Activated naive CD8-positive, alpha-beta T cell treated with anti-CD3 and anti-CD28 coated beads, Interleukin-2, amount 10 ng/mL, durations not matched to agents 7 days and 5 days (primary cell): ENCODE measurements at regions not wholly inside any gene's neighbourhood (a gene's known extent, or its start where the extent isn't known, plus 50 kb on each side); places are given as distances from the start of the nearest gene placed in this dataset.

ENCODE experiments used
- ATAC-seq: fragments of 150-1000 bp; cut with Tn5 transposase; one replicate; pipeline ENCODE4 v1.10.0; 2021; ENCODE audit warnings: low read depth, moderate library complexity
- POLR2A ChIA-PET: fragments of 350-600 bp; sonication (Branson Sonifier 250); formaldehyde crosslinking; loops from one replicate; lab custom pipeline; 2021; ENCODE audit warnings: antibody characterized with exemption; lab: Charles Lee
- DNase-seq: peaks from one replicate; pipeline ENCODE4 v3.0.0; 2021
- H3K27ac Mint-ChIP-seq: one replicate; pipeline ENCODE4 v1.8.0; 2022; ENCODE audit warnings: mild to moderate bottlenecking, mixed read lengths
- H3K27me3 Mint-ChIP-seq: one replicate; pipeline ENCODE4 v1.8.0; 2022; ENCODE audit warnings: mild to moderate bottlenecking, moderate library complexity, mixed read lengths
- H3K36me3 Mint-ChIP-seq: one replicate; pipeline ENCODE4 v1.8.0; 2021; ENCODE audit warnings: mild to moderate bottlenecking, mixed read lengths
- H3K4me1 Mint-ChIP-seq: one replicate; pipeline ENCODE4 v1.8.0; 2021; ENCODE audit warnings: mixed read lengths
- H3K4me3 Mint-ChIP-seq: one replicate; pipeline ENCODE4 v1.8.0; 2022; ENCODE audit warnings: mild to moderate bottlenecking, moderate library complexity, mixed read lengths
- H3K9me3 Mint-ChIP-seq: one replicate; pipeline ENCODE4 v1.8.0; 2021; ENCODE audit warnings: mixed read lengths

- Mint-ChIP-seq H3K9me3 (peaks cover 3% of the 10 kb centered on the region), H3K27ac (no peak overlapping the region), H3K4me3 (no peak overlapping the region), H3K36me3 (no peaks in the 10 kb centered on the region), H3K4me1 (no peaks in the 10 kb centered on the region), H3K27me3 (no peaks in the 10 kb centered on the region)
- ATAC-seq (no peak), DNase-seq (no peak)
- POLR2A ChIA-PET: no interaction called here
These were observed 342.4 kb upstream of the GRIA1 start for GRCh38 chr5:153147891-153148623.

GRCh38 chr5:153148624-153148976, 341.9 kb upstream of the GRIA1 start:
- Mint-ChIP-seq H3K4me1 (no peaks in the 10 kb centered on the region), H3K27me3 (no peaks in the 10 kb centered on the region), H3K36me3 (no peaks in the 10 kb centered on the region), H3K9me3 (peaks cover 2% of the 10 kb centered on the region), H3K4me3 (no peak overlapping the region), H3K27ac (no peak overlapping the region)
- POLR2A ChIA-PET: no interaction called here
- DNase-seq (no peak), ATAC-seq (no peak)

GRCh38 chr5:153151558-153151957, 338.9 kb upstream of the GRIA1 start:
- no peak for ATAC-seq
- POLR2A ChIA-PET: no interaction called here
- Mint-ChIP-seq H3K4me1 (no peaks in the 10 kb centered on the region), H3K27ac (no peak overlapping the region), H3K36me3 (no peaks in the 10 kb centered on the region), H3K27me3 (no peaks in the 10 kb centered on the region), H3K4me3 (no peak overlapping the region), H3K9me3 (no peaks in the 10 kb centered on the region)
- DNase-seq: no peak

GRCh38 chr5:153153086-153153485, 337.4 kb upstream of the GRIA1 start:
- POLR2A ChIA-PET: no interaction called here
- H3K9me3 Mint-ChIP-seq: no peaks in the 10 kb centered on the region
- H3K27ac Mint-ChIP-seq: no peak overlapping the region
- no peaks in the 10 kb centered on the region for H3K36me3 Mint-ChIP-seq
- no peaks in the 10 kb centered on the region for H3K27me3 Mint-ChIP-seq
- H3K4me1 Mint-ChIP-seq: no peaks in the 10 kb centered on the region
- no peak for DNase-seq
- no peak for ATAC-seq
- no peak overlapping the region for H3K4me3 Mint-ChIP-seq

- Mint-ChIP-seq H3K9me3 (no peaks in the 10 kb centered on the region), H3K27me3 (no peaks in the 10 kb centered on the region), H3K27ac (no peak overlapping the region), H3K36me3 (no peaks in the 10 kb centered on the region), H3K4me1 (no peaks in the 10 kb centered on the region), H3K4me3 (no peak overlapping the region)
- POLR2A ChIA-PET: no interaction called here
- DNase-seq (no peak), ATAC-seq (no peak)
These were observed 333.3 kb upstream of the GRIA1 start for GRCh38 chr5:153157156-153157555.

- H3K27me3 Mint-ChIP-seq: no peaks in the 10 kb centered on the region
- no peaks in the 10 kb centered on the region for H3K4me1 Mint-ChIP-seq
- no peaks in the 10 kb centered on the region for H3K9me3 Mint-ChIP-seq
- ATAC-seq (no peak), DNase-seq (no peak)
- H3K27ac Mint-ChIP-seq: no peak overlapping the region
- POLR2A ChIA-PET: no interaction called here
- H3K36me3 Mint-ChIP-seq: no peaks in the 10 kb centered on the region
- no peak overlapping the region for H3K4me3 Mint-ChIP-seq
These were observed 331.9 kb upstream of the GRIA1 start for GRCh38 chr5:153158608-153159007.

GRCh38 chr5:153159616-153160015, 330.9 kb upstream of the GRIA1 start:
- Mint-ChIP-seq H3K4me3 (no peak overlapping the region), H3K27ac (no peak overlapping the region), H3K27me3 (no peaks in the 10 kb centered on the region), H3K4me1 (no peaks in the 10 kb centered on the region), H3K9me3 (no peaks in the 10 kb centered on the region), H3K36me3 (no peaks in the 10 kb centered on the region)
- DNase-seq (no peak), ATAC-seq (no peak)
- POLR2A ChIA-PET: no interaction called here

- no peaks in the 10 kb centered on the region for H3K36me3 Mint-ChIP-seq
- H3K4me1 Mint-ChIP-seq: no peaks in the 10 kb centered on the region
- ATAC-seq (no peak), DNase-seq (no peak)
- no peaks in the 10 kb centered on the region for H3K27me3 Mint-ChIP-seq
- H3K9me3 Mint-ChIP-seq: peaks cover 2% of the 10 kb centered on the region
- POLR2A ChIA-PET: no interaction called here
- H3K4me3 Mint-ChIP-seq: no peak overlapping the region
- no peak overlapping the region for H3K27ac Mint-ChIP-seq
These were observed 322.2 kb upstream of the GRIA1 start for GRCh38 chr5:153168241-153168640.

GRCh38 chr5:153187503-153187902, 303.0 kb upstream of the GRIA1 start:
- POLR2A ChIA-PET: no interaction called here
- Mint-ChIP-seq H3K9me3 (peaks cover 8% of the 10 kb centered on the region), H3K36me3 (no peaks in the 10 kb centered on the region), H3K27ac (no peak overlapping the region), H3K4me1 (no peaks in the 10 kb centered on the region), H3K4me3 (no peak overlapping the region), H3K27me3 (no peaks in the 10 kb centered on the region)
- ATAC-seq (no peak), DNase-seq (no peak)

GRCh38 chr5:153206361-153206760, 284.1 kb upstream of the GRIA1 start:
- ATAC-seq: no peak

GRCh38 chr5:153209016-153209415, 281.5 kb upstream of the GRIA1 start:
- no peak for DNase-seq
- no peak overlapping the region for H3K4me3 Mint-ChIP-seq

More at GRCh38 chr5:153206361-153206760, 284.1 kb upstream of the GRIA1 start:
- Mint-ChIP-seq H3K4me3 (no peak overlapping the region), H3K27ac (no peak overlapping the region), H3K27me3 (no peaks in the 10 kb centered on the region), H3K9me3 (peaks cover 2% of the 10 kb centered on the region), H3K36me3 (no peaks in the 10 kb centered on the region), H3K4me1 (no peaks in the 10 kb centered on the region)
- POLR2A ChIA-PET: no interaction called here
- DNase-seq: no peak

GRCh38 chr5:153209687-153210086, 280.8 kb upstream of the GRIA1 start:
- H3K27ac Mint-ChIP-seq: no peak overlapping the region
- no peaks in the 10 kb centered on the region for H3K27me3 Mint-ChIP-seq

More at GRCh38 chr5:153209016-153209415, 281.5 kb upstream of the GRIA1 start:
- POLR2A ChIA-PET: no interaction called here
- no peak for ATAC-seq
- Mint-ChIP-seq H3K9me3 (peaks cover 2% of the 10 kb centered on the region), H3K27me3 (no peaks in the 10 kb centered on the region), H3K4me1 (no peaks in the 10 kb centered on the region), H3K36me3 (no peaks in the 10 kb centered on the region), H3K27ac (no peak overlapping the region)

GRCh38 chr5:153211076-153211475, 279.4 kb upstream of the GRIA1 start:
- ATAC-seq (no peak), DNase-seq (no peak)
- H3K9me3 Mint-ChIP-seq: peaks cover 8% of the 10 kb centered on the region
- H3K36me3 Mint-ChIP-seq: no peaks in the 10 kb centered on the region
- H3K27me3 Mint-ChIP-seq: no peaks in the 10 kb centered on the region
- no peaks in the 10 kb centered on the region for H3K4me1 Mint-ChIP-seq
- no peak overlapping the region for H3K27ac Mint-ChIP-seq
- no peak overlapping the region for H3K4me3 Mint-ChIP-seq
- POLR2A ChIA-PET: no interaction called here

More at GRCh38 chr5:153209687-153210086, 280.8 kb upstream of the GRIA1 start:
- Mint-ChIP-seq H3K36me3 (no peaks in the 10 kb centered on the region), H3K4me3 (no peak overlapping the region), H3K9me3 (peaks cover 2% of the 10 kb centered on the region), H3K4me1 (no peaks in the 10 kb centered on the region)
- no peak for ATAC-seq
- no peak for DNase-seq
- POLR2A ChIA-PET: no interaction called here

- H3K9me3 Mint-ChIP-seq: peaks cover 14% of the 10 kb centered on the region
- POLR2A ChIA-PET: no interaction called here
- H3K27ac Mint-ChIP-seq: no peak overlapping the region
- no peaks in the 10 kb centered on the region for H3K36me3 Mint-ChIP-seq
- DNase-seq (no peak), ATAC-seq (no peak)
- no peaks in the 10 kb centered on the region for H3K27me3 Mint-ChIP-seq
- H3K4me3 Mint-ChIP-seq: no peak overlapping the region
- no peaks in the 10 kb centered on the region for H3K4me1 Mint-ChIP-seq
These were observed 278.0 kb upstream of the GRIA1 start for GRCh38 chr5:153212471-153212870.
